ENCODE measurements at regions not wholly inside any gene's neighbourhood (a gene's known extent, or its start where the extent isn't known, plus 50 kb on each side); places are given as distances from the start of the nearest gene placed in this dataset.
"Not testable (repeated sequence)": the region's sequence is repeated elsewhere in the genome, so short reads cannot be mapped to it uniquely, and the experiment has no call there.

DNA sequence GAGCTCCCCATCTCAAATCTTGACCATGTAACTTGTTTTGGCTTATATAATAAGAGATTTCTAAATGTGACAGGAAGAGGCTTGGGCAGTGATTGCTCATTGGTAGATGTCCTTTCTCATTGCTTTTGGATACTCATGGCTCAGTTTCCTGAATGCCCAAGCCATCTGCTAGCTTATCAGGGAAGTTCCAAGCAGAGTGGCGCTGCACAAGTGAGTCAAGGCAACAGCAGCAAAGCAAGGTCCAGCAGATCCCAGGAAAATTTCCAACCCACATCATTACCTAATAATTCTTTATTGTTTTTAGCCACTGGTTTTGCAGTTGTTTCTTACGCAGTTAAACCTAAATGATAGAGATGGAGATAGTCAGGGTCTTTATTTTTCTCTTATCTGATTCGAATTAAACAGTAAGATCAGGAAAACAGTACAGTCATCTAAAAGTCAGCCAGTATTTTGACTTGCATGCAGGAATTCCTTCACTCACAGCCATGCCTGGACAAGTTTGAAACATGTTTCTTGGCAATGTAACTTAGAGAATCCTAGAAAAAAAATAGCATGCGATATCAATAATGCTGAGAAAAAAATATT lies 349.7 kb upstream of the TMEFF2 start:
- no peak for DNase-seq (ENCODE audit: low read depth, low spot score)
- TF ChIP-seq, protein P1, sequence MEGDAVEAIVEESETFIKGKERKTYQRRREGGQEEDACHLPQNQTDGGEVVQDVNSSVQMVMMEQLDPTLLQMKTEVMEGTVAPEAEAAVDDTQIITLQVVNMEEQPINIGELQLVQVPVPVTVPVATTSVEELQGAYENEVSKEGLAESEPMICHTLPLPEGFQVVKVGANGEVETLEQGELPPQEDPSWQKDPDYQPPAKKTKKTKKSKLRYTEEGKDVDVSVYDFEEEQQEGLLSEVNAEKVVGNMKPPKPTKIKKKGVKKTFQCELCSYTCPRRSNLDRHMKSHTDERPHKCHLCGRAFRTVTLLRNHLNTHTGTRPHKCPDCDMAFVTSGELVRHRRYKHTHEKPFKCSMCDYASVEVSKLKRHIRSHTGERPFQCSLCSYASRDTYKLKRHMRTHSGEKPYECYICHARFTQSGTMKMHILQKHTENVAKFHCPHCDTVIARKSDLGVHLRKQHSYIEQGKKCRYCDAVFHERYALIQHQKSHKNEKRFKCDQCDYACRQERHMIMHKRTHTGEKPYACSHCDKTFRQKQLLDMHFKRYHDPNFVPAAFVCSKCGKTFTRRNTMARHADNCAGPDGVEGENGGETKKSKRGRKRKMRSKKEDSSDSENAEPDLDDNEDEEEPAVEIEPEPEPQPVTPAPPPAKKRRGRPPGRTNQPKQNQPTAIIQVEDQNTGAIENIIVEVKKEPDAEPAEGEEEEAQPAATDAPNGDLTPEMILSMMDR (IDR thresholded peaks at IDR 0.05; ENCODE audit: insufficient read depth, low read length, missing control alignments): no peak
- ChIA-PET POLR2A (no interaction called here), CTCF (no interaction called here)
- H3K4me3 ChIP-seq (ENCODE audit: low read depth, low read length): no peak overlapping the region

DNA sequence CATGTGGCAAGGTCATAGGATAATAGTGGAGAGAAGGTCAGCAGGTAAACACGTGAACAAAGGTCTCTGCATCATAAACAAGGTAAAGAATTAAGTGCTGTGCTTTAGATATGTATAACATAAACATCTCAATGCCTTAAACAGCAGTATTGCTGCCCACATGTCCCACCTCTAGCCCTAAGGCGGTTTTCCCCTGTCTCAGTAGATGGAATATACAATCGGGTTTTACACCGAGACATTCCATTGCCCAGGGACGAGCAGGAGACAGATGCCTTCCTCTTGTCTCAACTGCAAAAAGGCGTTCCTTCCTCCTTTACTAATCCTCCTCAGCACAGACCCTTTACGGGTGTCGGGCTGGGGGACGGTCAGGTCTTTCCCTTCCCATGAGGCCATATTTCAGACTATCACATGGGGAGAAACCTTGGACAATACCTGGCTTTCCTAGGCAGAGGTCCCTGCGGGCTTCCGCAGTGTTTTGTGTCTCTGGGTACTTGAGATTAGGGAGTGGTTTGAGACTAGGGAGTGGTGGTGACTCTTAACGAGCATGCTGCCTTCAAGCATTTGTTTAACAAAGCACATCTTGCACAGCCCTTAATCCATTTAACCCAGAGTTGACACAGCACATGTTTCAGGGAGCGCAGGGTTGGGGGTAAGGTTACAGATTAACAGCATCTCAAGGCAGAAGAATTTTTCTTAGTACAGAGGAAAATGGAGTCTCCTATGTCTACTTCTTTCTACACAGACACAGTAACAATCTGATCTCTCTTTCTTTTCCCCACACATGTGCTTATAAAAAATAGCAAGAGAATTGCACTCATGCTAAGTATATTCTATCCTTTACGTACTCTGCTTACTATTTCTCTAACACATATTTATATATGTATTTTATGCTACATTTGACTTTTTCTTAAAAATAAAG lies 347.7 kb upstream of the TMEFF2 start:
- DNase-seq (ENCODE audit: low read depth, low spot score); POLR2A ChIA-PET; CTCF ChIA-PET; H3K4me3 ChIP-seq (ENCODE audit: low read depth, low read length): not testable (repeated sequence)

DNA sequence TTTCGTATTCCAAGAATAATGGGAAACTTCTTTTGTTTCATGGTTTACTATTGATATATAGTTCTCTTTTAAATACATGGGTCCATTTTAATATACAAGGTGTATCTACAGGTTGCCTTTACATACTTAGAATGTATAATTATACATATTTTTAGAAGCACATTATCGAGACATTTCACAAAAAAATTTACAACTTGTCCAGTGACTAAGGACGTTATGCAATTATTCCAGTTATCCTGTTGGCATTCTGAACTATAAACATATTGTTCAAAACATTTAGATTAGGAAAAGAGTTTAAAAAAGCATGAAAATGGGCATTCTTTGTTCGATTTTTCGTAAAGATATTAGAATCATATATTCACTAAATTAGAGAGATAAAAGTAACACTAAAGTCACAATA lies 344.6 kb upstream of the TMEFF2 start:
- ChIA-PET POLR2A (no interaction called here), CTCF (no interaction called here)
- TF ChIP-seq, protein P1 (IDR thresholded peaks at IDR 0.05; ENCODE audit: insufficient read depth, low read length, missing control alignments): no peak
- no peak for DNase-seq (ENCODE audit: low read depth, low spot score)
- H3K4me3 ChIP-seq (ENCODE audit: low read depth, low read length): no peak overlapping the region

DNA sequence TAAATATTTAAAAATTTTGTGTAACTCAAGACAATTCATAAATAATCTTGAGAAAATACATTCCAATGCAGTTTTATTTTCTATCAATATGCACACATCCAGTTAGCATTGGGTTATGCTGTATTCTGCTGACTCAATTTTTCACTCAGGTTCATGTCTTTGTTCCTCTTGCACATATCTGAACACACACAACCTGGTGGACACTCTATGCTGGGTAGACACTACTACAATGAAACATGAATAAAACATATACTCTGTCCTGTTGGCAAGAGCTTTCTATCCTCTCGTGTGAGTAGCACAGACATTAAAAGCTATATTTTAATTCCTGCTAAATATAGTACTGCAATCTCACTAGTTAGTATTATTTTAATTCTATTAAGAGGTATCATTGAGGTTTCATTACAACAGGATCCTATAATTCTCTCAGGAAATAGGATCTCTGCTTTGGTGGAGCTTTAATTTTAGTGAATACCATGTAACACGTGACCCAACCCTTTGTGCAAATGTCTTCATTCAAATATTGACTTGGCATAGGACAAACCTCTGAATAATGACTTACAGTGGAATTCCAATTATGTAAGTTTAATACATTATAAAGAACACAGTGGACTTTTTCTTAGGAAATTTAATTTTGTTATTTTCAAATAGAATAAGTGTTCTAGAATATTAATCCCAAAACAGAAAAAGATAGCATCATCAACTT lies 342.3 kb upstream of the TMEFF2 start:
- no peak for DNase-seq (ENCODE audit: low read depth, low spot score)
- ChIA-PET CTCF (no interaction called here), POLR2A (no interaction called here)
- TF ChIP-seq, protein P1 (IDR thresholded peaks at IDR 0.05; ENCODE audit: insufficient read depth, low read length, missing control alignments): no peak
- H3K4me3 ChIP-seq (ENCODE audit: low read depth, low read length): no peak overlapping the region

DNA sequence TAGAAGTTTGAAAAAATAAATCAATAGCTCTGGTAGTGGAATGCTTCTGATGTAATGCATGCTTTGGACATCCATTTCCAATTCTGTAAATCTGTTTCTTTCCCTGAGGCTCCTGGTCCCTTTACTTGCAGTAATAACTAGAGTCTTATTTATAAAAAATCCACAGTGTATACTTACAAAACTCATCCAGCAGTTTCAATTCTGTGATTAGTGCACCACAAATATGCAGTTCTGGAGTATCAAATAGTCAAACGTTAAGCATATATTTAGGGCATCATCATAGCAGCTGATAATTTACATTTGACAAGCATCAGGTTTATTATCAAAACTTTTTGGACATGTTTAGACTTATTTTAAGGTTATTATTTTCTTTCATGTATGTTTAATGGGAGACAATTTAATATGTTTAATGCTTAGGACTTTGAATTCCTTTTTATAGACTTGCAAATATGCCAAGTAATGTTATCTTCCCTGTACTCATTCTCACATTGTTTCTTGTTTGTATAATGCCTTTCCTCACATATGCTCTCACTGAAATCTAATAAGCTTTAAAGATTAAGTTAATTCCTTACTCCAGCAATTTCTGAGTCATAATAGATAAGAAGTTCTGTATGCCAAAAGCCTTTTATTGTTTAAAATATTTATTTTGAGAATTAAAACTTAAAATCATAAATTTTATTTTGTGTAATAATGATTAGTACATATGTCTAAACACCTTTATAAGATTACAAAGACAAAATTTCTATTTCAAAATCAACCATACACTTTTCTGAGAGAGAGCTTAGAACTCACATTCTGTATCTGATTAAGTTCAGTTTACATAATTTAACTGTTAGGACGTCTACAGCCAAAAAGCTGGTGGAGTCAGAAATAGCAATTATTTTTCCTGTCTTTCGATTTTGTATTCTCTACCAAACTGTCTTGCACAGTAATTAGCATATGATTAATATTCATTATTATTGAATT lies 341.5 kb upstream of the TMEFF2 start:
- DNase-seq (ENCODE audit: low read depth, low spot score): no peak
- CTCF ChIA-PET: no interaction called here
- POLR2A ChIA-PET: no interaction called here
- TF ChIP-seq, protein P1 (IDR thresholded peaks at IDR 0.05; ENCODE audit: insufficient read depth, low read length, missing control alignments): no peak
- H3K4me3 ChIP-seq (ENCODE audit: low read depth, low read length): no peak overlapping the region

DNA sequence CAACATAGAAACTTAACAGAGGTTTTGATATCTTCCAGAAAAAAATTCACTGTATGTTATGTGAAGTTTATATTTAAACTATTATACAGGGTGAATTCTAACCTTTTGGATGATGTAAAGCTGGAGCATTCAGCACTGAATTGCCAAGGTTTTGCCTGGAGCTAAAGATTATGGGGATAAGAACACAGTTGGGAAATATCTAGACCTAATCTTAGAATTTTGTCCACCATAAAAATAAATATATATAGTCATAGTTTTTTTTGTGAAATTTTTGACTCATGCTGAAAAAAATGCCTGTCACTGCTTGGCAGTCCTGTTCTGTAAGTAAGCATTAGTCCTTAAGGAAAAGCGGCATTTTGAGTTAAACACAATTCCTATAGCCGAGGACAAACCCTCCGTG lies 339.3 kb upstream of the TMEFF2 start:
- H3K4me3 ChIP-seq (ENCODE audit: low read depth, low read length): no peak overlapping the region
- DNase-seq (ENCODE audit: low read depth, low spot score): no peak
- POLR2A ChIA-PET: no interaction called here
- TF ChIP-seq, protein P1 (IDR thresholded peaks at IDR 0.05; ENCODE audit: insufficient read depth, low read length, missing control alignments): no peak
- CTCF ChIA-PET: no interaction called here

DNA sequence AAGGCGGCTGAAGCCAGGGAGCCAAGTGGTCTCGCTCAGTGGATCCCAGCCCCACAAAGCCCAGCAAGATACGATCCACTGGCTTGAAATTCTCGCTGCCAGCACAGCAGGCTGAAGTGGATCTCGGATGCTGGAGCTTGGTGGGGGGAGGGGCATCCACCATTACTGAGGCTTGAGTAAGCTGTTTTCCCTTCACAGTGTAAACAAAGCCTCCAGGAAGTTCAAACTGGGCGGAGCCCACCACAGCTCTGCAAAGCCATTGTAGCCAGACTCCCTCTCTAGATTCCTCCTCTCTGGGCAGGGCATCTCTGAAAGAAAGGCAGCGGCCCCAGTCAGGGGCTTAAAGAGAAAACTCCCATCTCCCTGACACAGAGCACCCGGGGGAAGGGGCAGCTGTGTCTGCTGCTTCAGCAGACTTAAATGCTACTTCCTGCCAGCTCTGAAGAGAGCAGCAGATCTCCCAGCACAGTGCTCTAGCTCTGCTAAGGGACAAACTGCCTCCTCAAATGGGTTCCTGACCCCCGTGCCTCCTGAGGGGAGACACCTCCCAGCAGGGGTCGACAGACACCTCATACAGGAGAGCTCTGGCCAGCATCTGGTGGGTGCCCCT lies 330.0 kb upstream of the TMEFF2 start:
- DNase-seq (ENCODE audit: low read depth, low spot score); POLR2A ChIA-PET; CTCF ChIA-PET; H3K4me3 ChIP-seq (ENCODE audit: low read depth, low read length): not testable (repeated sequence)

DNA sequence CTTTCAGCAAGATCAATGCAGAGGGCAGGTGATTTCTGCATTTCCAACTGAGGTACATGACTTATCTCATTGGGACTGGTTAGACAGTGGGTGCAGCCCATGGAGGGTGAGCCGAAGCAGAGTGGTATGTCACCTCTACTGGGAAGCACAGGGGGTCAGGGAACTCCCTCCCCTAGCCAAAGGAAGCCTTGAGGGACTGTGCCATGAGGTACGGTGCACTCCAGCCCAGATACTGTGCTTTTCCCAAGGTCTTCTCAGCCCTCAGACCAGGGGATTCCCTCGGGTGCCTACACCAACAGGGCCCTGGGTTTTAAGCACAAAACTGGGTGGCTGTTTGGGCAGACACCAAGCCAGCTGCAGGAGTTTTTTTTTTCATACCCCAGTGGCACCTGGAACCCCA lies 329.5 kb upstream of the TMEFF2 start:
- not testable (repeated sequence) for H3K4me3 ChIP-seq (ENCODE audit: low read depth, low read length)

More for the DNA sequence above, 329.5 kb upstream of the TMEFF2 start:
- CTCF ChIA-PET; DNase-seq (ENCODE audit: low read depth, low spot score); POLR2A ChIA-PET: not testable (repeated sequence)

All from AG04449 (cell line).